SIG-M5 treated with dmso at 0.1 percent for 504 hours (cell line): ENCODE measurements at regions not wholly inside any gene's neighbourhood (a gene's known extent, or its start where the extent isn't known, plus 50 kb on each side); places are given as distances from the start of the nearest gene placed in this dataset.

Experiments
- DNase-seq: peaks from one replicate; lab custom pipeline; 2025; ENCODE audit not compliant: unreplicated experiment; lab: John Stamatoyannopoulos, UW

- DNase-seq: no peak
Observed at GRCh38 chr3:115324056-115324455, 177.0 kb upstream of the ZBTB20 start.

- no peak for DNase-seq
Observed at GRCh38 chr3:115325539-115325938, 178.5 kb upstream of the ZBTB20 start.

GRCh38 chr3:115330430-115330829 lies 183.3 kb upstream of the ZBTB20 start:
- no peak for DNase-seq

- no peak for DNase-seq
Observed at GRCh38 chr3:115332998-115333397, 185.9 kb upstream of the ZBTB20 start.

GRCh38 chr3:115336836-115337235 lies 189.7 kb upstream of the ZBTB20 start:
- no peak for DNase-seq

GRCh38 chr3:115340586-115340985 lies 193.5 kb upstream of the ZBTB20 start:
- no peak for DNase-seq

- DNase-seq: no peak
Observed at GRCh38 chr3:115341208-115341607, 194.1 kb upstream of the ZBTB20 start.

GRCh38 chr3:115347737-115348136 lies 200.6 kb upstream of the ZBTB20 start:
- DNase-seq: no peak

- DNase-seq: no peak
Observed at GRCh38 chr3:115348412-115348811, 201.3 kb upstream of the ZBTB20 start.

- no peak for DNase-seq
Observed at GRCh38 chr3:115348951-115349745, 202.1 kb upstream of the ZBTB20 start.

- no peak for DNase-seq
Observed at GRCh38 chr3:115350606-115351005, 203.5 kb upstream of the ZBTB20 start.

GRCh38 chr3:115351193-115351592 lies 204.1 kb upstream of the ZBTB20 start:
- no peak for DNase-seq

- DNase-seq: no peak
Observed at GRCh38 chr3:115354010-115354409, 206.9 kb upstream of the ZBTB20 start.

GRCh38 chr3:115357456-115357855 lies 210.4 kb upstream of the ZBTB20 start:
- DNase-seq: no peak

- no peak for DNase-seq
Observed at GRCh38 chr3:115359536-115359935, 212.4 kb upstream of the ZBTB20 start.

- no peak for DNase-seq
Observed at GRCh38 chr3:115361806-115362205, 214.7 kb upstream of the ZBTB20 start.

- DNase-seq: no peak
Observed at GRCh38 chr3:115363071-115363470, 216.0 kb upstream of the ZBTB20 start.

GRCh38 chr3:115369021-115369420 lies 221.9 kb upstream of the ZBTB20 start:
- no peak for DNase-seq

GRCh38 chr3:115375362-115375761 lies 228.3 kb upstream of the ZBTB20 start:
- no peak for DNase-seq

GRCh38 chr3:115380883-115381572 lies 233.9 kb upstream of the ZBTB20 start:
- no peak for DNase-seq

- no peak for DNase-seq
Observed at GRCh38 chr3:115381573-115381912, 234.5 kb upstream of the ZBTB20 start.

- DNase-seq: no peak
Observed at GRCh38 chr3:115381931-115382330, 234.8 kb upstream of the ZBTB20 start.

- no peak for DNase-seq
Observed at GRCh38 chr3:115384381-115384780, 237.3 kb upstream of the ZBTB20 start.
